ENCODE measurements at regions not wholly inside any gene's neighbourhood (a gene's known extent, or its start where the extent isn't known, plus 50 kb on each side); places are given as distances from the start of the nearest gene placed in this dataset.
A peak's percentile ranks its signal among the peaks of the same experiment; 100 is the strongest.
"Not testable (repeated sequence)": the region's sequence is repeated elsewhere in the genome, so short reads cannot be mapped to it uniquely, and the experiment has no call there.

- DNase-seq: no peak
Observed at GRCh38 chr7:114806590-114807162, 115.2 kb upstream of the MDFIC start.

DNA sequence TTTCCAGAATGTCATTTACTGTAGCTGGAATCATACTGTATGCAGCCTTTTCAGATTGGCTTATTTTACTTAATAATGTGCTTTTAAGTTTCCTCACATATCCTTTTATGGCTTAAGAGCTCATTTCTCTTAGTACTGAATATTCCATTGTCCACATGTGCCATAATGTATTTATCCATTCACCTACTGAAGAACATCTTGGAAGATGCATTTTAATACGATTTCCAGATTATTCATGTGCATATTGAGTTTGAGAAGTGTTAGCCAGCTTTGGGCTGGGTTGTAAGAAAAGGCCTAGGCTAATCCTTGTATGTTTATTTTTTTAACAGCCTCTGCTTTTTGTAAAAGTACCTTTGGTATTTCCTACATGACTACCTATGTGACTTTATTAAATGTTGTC, 109.3 kb upstream of the MDFIC start:
- no peak for DNase-seq

DNA sequence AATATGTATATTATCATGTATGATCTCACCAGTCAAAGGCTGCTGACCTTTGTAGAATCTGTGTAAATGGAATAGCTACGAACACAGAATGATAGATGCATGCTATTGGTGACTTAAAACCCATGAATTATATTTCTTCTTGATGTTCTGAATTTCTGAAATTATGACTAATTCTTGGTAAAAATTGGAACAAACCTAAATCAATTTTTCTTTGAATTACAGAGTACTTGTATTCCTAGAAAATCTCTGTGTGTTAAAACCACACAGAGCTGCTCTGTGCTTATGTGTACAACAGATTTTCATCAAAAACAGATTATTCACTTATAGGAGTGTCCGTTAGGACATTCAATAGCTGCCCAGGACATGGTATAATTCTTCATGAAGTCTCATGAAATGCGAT, 108.3 kb upstream of the MDFIC start:
- DNase-seq: no peak

DNA sequence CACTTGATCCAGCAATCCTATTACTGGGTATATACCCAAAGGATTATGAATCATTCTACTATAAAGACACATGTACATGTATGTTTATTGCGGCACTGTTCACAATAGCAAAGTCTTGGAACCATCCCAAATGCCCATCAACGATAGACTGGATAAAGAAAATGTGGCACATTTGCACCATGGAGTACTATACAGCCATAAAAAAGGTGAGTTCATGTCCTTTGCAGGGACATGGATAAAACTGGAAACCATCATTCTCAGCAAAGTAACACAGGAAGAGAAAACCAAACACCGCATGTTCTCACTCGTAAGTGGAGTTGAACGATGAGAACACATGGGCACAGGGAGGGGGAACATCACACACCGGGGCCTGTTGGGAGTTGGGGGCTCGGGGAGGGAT, 104.9 kb upstream of the MDFIC start:
- not testable (repeated sequence) for DNase-seq

- no peak for DNase-seq
Observed at GRCh38 chr7:114818501-114818900, 103.4 kb upstream of the MDFIC start.

DNA sequence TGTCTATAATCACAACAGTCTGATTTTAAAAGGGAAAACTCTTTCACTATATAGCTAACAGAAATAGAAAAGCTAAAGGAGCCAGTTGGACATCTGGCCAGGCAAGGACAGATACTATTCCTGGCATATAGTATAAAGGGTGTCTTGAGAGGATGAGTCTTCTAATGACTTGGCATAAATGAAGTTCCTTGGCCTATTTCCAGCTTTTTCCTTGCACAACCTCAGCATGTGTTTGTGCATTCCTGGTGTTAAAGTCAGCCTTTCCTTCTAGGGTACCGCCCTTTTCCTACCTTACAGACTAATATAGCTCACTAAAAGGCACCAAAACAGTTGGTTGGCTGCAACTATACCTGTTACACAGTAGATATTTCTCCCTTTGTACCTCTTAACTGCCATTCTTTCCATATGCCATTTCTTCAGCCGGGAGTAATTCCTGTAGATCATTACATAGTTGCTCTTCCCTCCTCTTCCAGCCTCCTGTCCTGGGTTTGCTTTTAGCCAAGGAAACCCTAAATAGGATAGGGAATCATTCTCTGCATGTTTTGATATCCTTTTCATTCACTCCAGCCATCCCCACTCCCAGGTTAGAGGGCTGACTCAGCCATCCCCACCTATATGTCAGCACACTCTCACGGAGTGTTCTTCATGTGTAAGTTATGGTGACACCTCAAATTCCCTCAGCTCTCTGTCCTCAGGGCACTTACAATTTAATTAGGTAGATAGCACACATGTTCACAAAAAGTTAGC, 102.1 kb upstream of the MDFIC start:
- DNase-seq: no peak

DNA sequence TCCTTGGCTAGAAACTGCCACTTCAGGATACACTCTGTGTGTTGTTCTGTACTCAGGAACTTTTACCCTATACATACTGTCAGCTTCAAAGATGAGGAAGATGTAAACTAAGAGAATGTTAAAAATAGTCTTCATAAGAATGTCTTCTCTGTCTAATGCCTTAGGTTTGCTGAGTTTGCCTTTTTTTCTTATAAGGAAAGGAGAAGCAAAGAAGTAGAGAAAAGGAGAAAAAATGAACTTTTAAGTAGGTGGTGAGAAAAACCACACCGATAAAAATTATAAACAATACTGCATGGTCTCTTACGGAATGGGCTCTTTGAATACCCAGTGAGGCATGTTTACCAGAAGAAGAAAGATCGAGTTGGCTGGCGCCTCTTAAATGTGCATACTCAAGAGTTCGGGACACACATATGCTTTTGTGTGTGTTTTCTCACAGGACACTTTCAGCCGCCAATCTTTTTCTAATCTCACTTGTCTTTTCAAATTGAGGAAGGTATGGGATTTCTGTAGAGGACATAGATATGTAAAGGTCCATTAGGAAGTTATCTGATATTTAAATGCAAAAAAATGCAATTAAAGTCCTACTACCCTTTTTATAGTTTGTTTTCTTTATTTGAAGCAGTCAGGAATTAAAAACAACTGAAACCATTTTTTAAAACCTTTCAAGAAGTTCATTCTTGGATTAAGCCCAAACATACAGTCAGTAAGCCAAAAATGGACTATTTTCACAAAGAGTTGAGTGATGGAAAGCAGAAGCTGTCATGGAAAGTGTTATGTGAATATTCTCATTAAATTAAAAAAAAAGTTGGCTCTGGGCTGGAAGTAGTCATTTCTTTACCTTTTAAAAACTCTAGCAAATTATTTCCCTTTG, 100.6 kb upstream of the MDFIC start:
- no peak for DNase-seq

- DNase-seq: no peak
Observed at GRCh38 chr7:114822131-114822530, 99.8 kb upstream of the MDFIC start.

DNA sequence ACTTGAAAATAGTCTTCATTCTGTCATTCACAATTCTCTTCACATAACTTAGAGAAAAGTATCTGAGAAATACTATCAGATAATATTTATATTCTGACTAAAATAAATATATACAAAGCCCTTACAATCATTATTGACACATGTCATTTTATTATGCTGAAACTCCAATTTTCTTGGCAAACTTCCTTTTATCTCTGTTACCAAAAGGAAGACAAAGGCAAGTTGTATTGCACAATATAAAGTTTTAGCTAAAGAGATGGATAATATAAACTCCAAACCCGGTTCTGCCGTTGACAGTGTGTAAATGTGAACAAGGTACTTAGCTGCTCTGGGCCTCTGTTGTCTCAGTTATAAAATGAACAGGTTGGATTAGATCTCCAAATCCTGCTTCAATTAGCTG, 99.0 kb upstream of the MDFIC start:
- DNase-seq: no peak

DNA sequence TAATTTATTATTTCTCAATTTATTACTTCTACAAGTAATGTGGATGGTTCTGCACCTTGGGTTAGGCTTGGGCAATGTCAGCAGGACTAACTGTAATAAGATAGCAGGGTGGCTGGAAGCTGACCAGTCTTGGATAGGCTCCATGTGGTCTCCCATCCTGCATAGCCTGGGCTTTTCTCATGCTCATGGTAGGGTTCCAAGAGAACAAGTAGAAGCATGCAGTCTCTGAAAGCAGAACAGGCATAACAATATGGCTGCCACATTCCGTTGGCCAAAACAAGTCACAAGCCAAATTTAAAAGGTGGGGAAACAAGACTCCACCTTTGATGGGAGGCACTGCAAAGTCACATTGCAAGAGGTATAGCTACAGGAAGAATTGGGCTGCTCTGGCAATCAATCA, 98.6 kb upstream of the MDFIC start:
- no peak for DNase-seq

GRCh38 chr7:114825423-114825951, 96.4 kb upstream of the MDFIC start:
- DNase-seq: no peak

GRCh38 chr7:114830952-114831351, 90.9 kb upstream of the MDFIC start:
- DNase-seq: no peak

- DNase-seq: no peak
Observed at GRCh38 chr7:114832906-114833595, 88.8 kb upstream of the MDFIC start.

- DNase-seq: no peak
Observed at GRCh38 chr7:114835303-114835702, 86.6 kb upstream of the MDFIC start.

- DNase-seq: no peak
Observed at GRCh38 chr7:114835861-114836260, 86.0 kb upstream of the MDFIC start.

- no peak for DNase-seq
Observed at GRCh38 chr7:114842551-114843065, 79.3 kb upstream of the MDFIC start.

- DNase-seq: no peak
Observed at GRCh38 chr7:114843102-114843501, 78.8 kb upstream of the MDFIC start.

DNA sequence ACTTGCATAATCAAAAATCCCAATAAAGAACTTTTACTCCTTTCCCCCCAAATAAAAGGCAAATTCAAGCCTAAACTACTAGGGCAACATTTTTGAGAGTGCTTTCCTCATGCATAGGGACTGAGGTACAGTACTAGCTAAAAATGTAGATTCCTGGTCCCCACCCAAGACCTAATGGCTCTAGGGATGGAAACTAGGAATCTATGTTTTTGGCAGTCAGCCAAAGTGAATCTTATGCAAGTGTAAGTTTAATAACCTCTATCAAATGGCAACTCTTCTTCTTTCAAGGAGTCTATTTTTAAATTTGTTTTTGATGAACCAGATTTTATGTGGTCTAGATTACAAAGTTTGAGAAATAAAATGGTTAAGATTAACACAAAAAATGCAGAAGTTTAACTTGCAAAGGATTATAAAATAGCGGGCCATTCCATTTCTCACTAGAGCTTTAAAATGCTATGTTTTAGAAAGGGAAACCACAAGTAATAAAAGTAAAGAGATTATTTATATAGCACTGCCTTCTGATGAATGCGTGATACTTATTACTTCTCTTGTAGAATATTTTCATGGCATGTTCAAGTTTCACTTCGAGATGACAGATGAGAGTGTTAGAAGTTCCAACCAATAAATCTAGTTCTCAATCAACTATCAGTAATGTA, 70.4 kb upstream of the MDFIC start:
- DNase-seq: no peak

DNA sequence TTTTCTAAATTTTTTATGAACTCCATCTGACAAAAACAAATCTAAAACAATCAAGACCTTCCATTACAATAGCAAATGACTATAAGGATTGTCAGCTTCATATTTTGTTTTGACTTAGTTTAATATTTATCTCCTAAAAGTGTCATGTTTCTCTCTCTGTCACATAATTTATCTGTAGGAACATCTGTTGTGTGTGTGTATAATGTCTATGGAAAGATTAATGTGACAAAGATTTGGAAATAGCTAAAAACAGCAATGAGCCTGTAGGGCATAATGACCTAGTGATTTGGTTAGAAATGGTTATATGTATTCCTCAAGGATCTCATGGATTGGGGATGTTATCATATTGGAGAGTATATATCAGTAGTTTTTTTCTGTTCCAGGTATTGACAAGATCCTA, 69.6 kb upstream of the MDFIC start:
- peak; percentile 82 for DNase-seq

- no peak for DNase-seq
Observed at GRCh38 chr7:114853189-114853588, 68.7 kb upstream of the MDFIC start.

GRCh38 chr7:114854369-114854768, 67.5 kb upstream of the MDFIC start:
- DNase-seq: no peak

- no peak for DNase-seq
Observed at GRCh38 chr7:114856625-114857024, 65.3 kb upstream of the MDFIC start.
